DOHH2 (cell line): ENCODE measurements at regions not wholly inside any gene's neighbourhood (a gene's known extent, or its start where the extent isn't known, plus 50 kb on each side); places are given as distances from the start of the nearest gene placed in this dataset.

Experiments used
- H3F3A ChIP-seq: fragments of 200-600 bp; sonication (generic), shearing (Covaris generic); 2 replicates; pipeline ENCODE4 v1.6.0; 2016; ENCODE audit warnings: antibody characterized with exemption, mild to moderate bottlenecking; ENCODE audit not compliant: control insufficient read depth, insufficient read depth
- H3K27ac ChIP-seq: fragments of 200-600 bp; sonication (generic); 2 replicates; pipeline ENCODE4 v1.5.1; 2014; ENCODE audit warnings: low read depth, mild to moderate bottlenecking, low read length, moderate library complexity
- H3K27me3 ChIP-seq: fragments of 200-600 bp; sonication (generic); 2 replicates; pipeline ENCODE4 v1.6.1; 2014; ENCODE audit warnings: mild to moderate bottlenecking, low read length, mixed read lengths; ENCODE audit not compliant: control insufficient read depth
- H3K36me3 ChIP-seq: fragments of 200-600 bp; sonication (generic); 2 replicates; pipeline ENCODE4 v1.6.1; 2014; ENCODE audit warnings: mild to moderate bottlenecking, low read length, moderate library complexity, mixed read lengths; ENCODE audit not compliant: control insufficient read depth
- H3K4me1 ChIP-seq: fragments of 200-600 bp; sonication (generic); 2 replicates; pipeline ENCODE4 v1.6.1; 2014; ENCODE audit warnings: mild to moderate bottlenecking, low read length, mixed read lengths; ENCODE audit not compliant: control insufficient read depth
- H3K4me2 ChIP-seq: fragments of 200-600 bp; sonication (generic); 2 replicates; pipeline ENCODE4 v1.6.0; 2014; ENCODE audit warnings: mild to moderate bottlenecking, low read length, moderate library complexity
- H3K4me3 ChIP-seq: fragments of 200-600 bp; sonication (generic); 2 replicates; pipeline ENCODE4 v1.5.1; 2014; ENCODE audit warnings: mild to moderate bottlenecking, low read length, mixed read lengths
- H3K79me2 ChIP-seq: fragments of 200-600 bp; sonication (generic); 2 replicates; pipeline ENCODE4 v1.6.1; 2014; ENCODE audit warnings: mild to moderate bottlenecking, low read length, mixed read lengths; ENCODE audit not compliant: control insufficient read depth
- H3K9me2 ChIP-seq: fragments of 200-600 bp; sonication (generic); replicated peaks from 2 replicates; pipeline ENCODE4 v1.6.1; 2014; ENCODE audit warnings: mild to moderate bottlenecking, low read length, mixed read lengths; ENCODE audit not compliant: control insufficient read depth
- H3K9me3 ChIP-seq: fragments of 200-600 bp; sonication (generic); 2 replicates; pipeline ENCODE4 v1.6.1; 2014; ENCODE audit warnings: antibody characterized with exemption, low read length, mixed read lengths; ENCODE audit not compliant: control insufficient read depth, insufficient read depth
- H4K20me1 ChIP-seq: fragments of 200-600 bp; sonication (generic); 2 replicates; pipeline ENCODE4 v1.6.0; 2014; ENCODE audit warnings: low read depth, mild to moderate bottlenecking, antibody characterized with exemption, low read length, moderate library complexity; ENCODE audit not compliant: control insufficient read depth, insufficient read depth
- CTCF ChIP-seq: fragments of 200-600 bp; sonication (generic); IDR thresholded peaks from one replicate; pipeline ENCODE4 v1.5.1; 2014; ENCODE audit warnings: antibody characterized with exemption, mild to moderate bottlenecking, low read depth, low read length; ENCODE audit not compliant: poor library complexity, severe bottlenecking
- EZH2phosphoT487 ChIP-seq: fragments of 200-600 bp; sonication (generic); IDR thresholded peaks from 2 replicates; pipeline ENCODE4 v1.6.1; 2017; ENCODE audit warnings: borderline replicate concordance, mild to moderate bottlenecking, antibody characterized with exemption, low read length, moderate library complexity, mixed read lengths

GRCh38 chr3:161576714-161577510 lies 80.3 kb downstream of the OTOL1 start:
- no peaks in the 10 kb centered on the region for H3K9me3 ChIP-seq
- TF ChIP-seq CTCF (no peak), EZH2phosphoT487 (no peak)
- no peaks in the 10 kb centered on the region for H3K9me2 ChIP-seq
- H3K27me3 ChIP-seq, result no peaks in the 10 kb centered on the region
- H3F3A ChIP-seq, result no peaks in the 10 kb centered on the region
- no peaks in the 10 kb centered on the region for H4K20me1 ChIP-seq
- H3K4me1 ChIP-seq, result no peaks in the 10 kb centered on the region
- H3K4me3 ChIP-seq, result no peak overlapping the region
- no peak overlapping the region for H3K27ac ChIP-seq
- no peaks in the 10 kb centered on the region for H3K79me2 ChIP-seq
- H3K36me3 ChIP-seq, result no peaks in the 10 kb centered on the region
- H3K4me2 ChIP-seq, result no peak overlapping the region

- no peaks in the 10 kb centered on the region for H3F3A ChIP-seq
- no peak overlapping the region for H3K4me3 ChIP-seq
- H3K4me1 ChIP-seq, result no peaks in the 10 kb centered on the region
- H3K27me3 ChIP-seq, result no peaks in the 10 kb centered on the region
- H3K36me3 ChIP-seq, result no peaks in the 10 kb centered on the region
- no peak for TF ChIP-seq EZH2phosphoT487
- no peak for TF ChIP-seq CTCF
- H4K20me1 ChIP-seq, result no peaks in the 10 kb centered on the region
- H3K9me2 ChIP-seq, result no peaks in the 10 kb centered on the region
- H3K79me2 ChIP-seq, result no peaks in the 10 kb centered on the region
- H3K9me3 ChIP-seq, result no peaks in the 10 kb centered on the region
- no peak overlapping the region for H3K4me2 ChIP-seq
- no peak overlapping the region for H3K27ac ChIP-seq
Measured at GRCh38 chr3:161577662-161578061, 81.1 kb downstream of the OTOL1 start.

- no peaks in the 10 kb centered on the region for H4K20me1 ChIP-seq
- H3K4me3 ChIP-seq, result no peak overlapping the region
- H3K27ac ChIP-seq, result no peak overlapping the region
- H3K4me1 ChIP-seq, result no peaks in the 10 kb centered on the region
- H3K36me3 ChIP-seq, result no peaks in the 10 kb centered on the region
- no peaks in the 10 kb centered on the region for H3K27me3 ChIP-seq
- no peaks in the 10 kb centered on the region for H3K9me3 ChIP-seq
- H3K79me2 ChIP-seq, result no peaks in the 10 kb centered on the region
- H3K4me2 ChIP-seq, result no peak overlapping the region
- no peaks in the 10 kb centered on the region for H3F3A ChIP-seq
- no peak for TF ChIP-seq CTCF
- TF ChIP-seq EZH2phosphoT487, result no peak
- no peaks in the 10 kb centered on the region for H3K9me2 ChIP-seq
Measured at GRCh38 chr3:161579395-161580126, 83.0 kb downstream of the OTOL1 start.
